SU-DHL-6 (cell line): ENCODE measurements at regions not wholly inside any gene's neighbourhood (a gene's known extent, or its start where the extent isn't known, plus 50 kb on each side); places are given as distances from the start of the nearest gene placed in this dataset.

Experiments
- EZH2phosphoT487 ChIP-seq: fragments of 200-600 bp; sonication (generic), shearing (Covaris generic); conservative IDR thresholded peaks from 2 replicates; pipeline ENCODE4 v1.6.1; 2018; ENCODE audit warnings: mild to moderate bottlenecking, antibody characterized with exemption, low read length, moderate library complexity, mixed read lengths
- TF ChIP-seq, protein P1 (sequence below): fragments of 200-600 bp; sonication (generic); IDR thresholded peaks from one replicate; pipeline ENCODE4 v1.5.1; 2017; ENCODE audit warnings: antibody characterized with exemption, mild to moderate bottlenecking, low read length, moderate library complexity; ENCODE audit not compliant: insufficient read depth, poor library complexity, severe bottlenecking

- TF ChIP-seq, protein P1, sequence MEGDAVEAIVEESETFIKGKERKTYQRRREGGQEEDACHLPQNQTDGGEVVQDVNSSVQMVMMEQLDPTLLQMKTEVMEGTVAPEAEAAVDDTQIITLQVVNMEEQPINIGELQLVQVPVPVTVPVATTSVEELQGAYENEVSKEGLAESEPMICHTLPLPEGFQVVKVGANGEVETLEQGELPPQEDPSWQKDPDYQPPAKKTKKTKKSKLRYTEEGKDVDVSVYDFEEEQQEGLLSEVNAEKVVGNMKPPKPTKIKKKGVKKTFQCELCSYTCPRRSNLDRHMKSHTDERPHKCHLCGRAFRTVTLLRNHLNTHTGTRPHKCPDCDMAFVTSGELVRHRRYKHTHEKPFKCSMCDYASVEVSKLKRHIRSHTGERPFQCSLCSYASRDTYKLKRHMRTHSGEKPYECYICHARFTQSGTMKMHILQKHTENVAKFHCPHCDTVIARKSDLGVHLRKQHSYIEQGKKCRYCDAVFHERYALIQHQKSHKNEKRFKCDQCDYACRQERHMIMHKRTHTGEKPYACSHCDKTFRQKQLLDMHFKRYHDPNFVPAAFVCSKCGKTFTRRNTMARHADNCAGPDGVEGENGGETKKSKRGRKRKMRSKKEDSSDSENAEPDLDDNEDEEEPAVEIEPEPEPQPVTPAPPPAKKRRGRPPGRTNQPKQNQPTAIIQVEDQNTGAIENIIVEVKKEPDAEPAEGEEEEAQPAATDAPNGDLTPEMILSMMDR, result no peak
- no peak for TF ChIP-seq EZH2phosphoT487
These were observed 89.4 kb upstream of the HES1 start for GRCh38 chr3:194046531-194046930.
